A673 (cell line): ENCODE measurements at regions not wholly inside any gene's neighbourhood (a gene's known extent, or its start where the extent isn't known, plus 50 kb on each side); places are given as distances from the start of the nearest gene placed in this dataset.
A peak's percentile ranks its signal among the peaks of the same experiment; 100 is the strongest.

Experiments used
- EZH2 ChIP-seq: fragments of 200-600 bp; sonication (generic); IDR thresholded peaks from 2 replicates; pipeline ENCODE4 v1.6.1; 2017; ENCODE audit warnings: borderline replicate concordance, low read depth, mild to moderate bottlenecking, mixed read lengths, antibody characterized with exemption, low read length; ENCODE audit not compliant: poor library complexity, severe bottlenecking
- TF ChIP-seq, protein P1 (sequence below): fragments of 300-800, 200-600 bp; sonication (generic); conservative IDR thresholded peaks from 2 replicates; pipeline ENCODE4 v1.5.1; 2017; ENCODE audit warnings: low read depth, mild to moderate bottlenecking, antibody characterized with exemption, low read length, moderate library complexity, mixed read lengths

DNA sequence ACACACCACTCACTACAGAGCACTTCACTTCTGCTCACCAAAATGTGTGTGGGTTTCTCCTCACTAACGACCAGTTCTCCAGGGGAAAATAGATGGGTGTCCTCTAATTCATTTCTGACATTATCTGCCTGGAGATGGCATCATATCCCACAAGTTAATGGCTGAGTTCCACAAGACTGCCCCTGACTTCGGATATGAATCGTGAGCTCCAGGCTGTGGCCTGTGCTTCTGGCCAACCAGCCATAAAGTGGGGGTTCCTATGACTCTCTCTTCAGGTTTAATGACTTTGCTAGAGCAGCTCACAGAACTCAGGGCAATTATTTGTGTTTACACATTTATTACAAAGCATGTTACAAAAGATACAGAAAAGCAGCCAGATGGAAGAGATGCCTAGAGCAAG is 113.0 kb upstream of the SYT13 start:
- TF ChIP-seq, protein P1, sequence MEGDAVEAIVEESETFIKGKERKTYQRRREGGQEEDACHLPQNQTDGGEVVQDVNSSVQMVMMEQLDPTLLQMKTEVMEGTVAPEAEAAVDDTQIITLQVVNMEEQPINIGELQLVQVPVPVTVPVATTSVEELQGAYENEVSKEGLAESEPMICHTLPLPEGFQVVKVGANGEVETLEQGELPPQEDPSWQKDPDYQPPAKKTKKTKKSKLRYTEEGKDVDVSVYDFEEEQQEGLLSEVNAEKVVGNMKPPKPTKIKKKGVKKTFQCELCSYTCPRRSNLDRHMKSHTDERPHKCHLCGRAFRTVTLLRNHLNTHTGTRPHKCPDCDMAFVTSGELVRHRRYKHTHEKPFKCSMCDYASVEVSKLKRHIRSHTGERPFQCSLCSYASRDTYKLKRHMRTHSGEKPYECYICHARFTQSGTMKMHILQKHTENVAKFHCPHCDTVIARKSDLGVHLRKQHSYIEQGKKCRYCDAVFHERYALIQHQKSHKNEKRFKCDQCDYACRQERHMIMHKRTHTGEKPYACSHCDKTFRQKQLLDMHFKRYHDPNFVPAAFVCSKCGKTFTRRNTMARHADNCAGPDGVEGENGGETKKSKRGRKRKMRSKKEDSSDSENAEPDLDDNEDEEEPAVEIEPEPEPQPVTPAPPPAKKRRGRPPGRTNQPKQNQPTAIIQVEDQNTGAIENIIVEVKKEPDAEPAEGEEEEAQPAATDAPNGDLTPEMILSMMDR: 0 out of 2 replicates have a peak, but pooled peaks have one; percentile 19
- no peak for TF ChIP-seq EZH2
